ENCODE measurements at regions not wholly inside any gene's neighbourhood (a gene's known extent, or its start where the extent isn't known, plus 50 kb on each side); places are given as distances from the start of the nearest gene placed in this dataset.

DNA sequence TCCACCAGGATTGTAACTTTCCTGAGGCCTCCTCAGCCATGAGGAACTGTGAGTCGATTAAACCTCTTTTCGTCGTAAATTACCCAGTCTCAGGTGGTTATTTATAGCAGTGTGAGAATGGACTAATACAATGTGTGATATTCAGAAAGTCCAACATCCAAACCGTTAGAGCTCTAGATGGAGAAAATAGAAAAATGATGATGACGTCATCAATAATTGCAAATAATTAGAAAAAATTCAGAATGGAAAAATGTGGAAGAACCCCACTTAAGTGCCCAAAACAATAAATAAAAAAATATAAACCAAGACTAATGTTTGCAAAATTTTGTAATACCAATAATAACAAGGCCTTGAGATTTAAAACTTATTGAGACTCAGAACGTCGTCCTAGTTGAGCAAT lies 103.0 kb upstream of the PLPPR5 start:
- TF ChIP-seq, protein P1, sequence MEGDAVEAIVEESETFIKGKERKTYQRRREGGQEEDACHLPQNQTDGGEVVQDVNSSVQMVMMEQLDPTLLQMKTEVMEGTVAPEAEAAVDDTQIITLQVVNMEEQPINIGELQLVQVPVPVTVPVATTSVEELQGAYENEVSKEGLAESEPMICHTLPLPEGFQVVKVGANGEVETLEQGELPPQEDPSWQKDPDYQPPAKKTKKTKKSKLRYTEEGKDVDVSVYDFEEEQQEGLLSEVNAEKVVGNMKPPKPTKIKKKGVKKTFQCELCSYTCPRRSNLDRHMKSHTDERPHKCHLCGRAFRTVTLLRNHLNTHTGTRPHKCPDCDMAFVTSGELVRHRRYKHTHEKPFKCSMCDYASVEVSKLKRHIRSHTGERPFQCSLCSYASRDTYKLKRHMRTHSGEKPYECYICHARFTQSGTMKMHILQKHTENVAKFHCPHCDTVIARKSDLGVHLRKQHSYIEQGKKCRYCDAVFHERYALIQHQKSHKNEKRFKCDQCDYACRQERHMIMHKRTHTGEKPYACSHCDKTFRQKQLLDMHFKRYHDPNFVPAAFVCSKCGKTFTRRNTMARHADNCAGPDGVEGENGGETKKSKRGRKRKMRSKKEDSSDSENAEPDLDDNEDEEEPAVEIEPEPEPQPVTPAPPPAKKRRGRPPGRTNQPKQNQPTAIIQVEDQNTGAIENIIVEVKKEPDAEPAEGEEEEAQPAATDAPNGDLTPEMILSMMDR (IDR thresholded peaks at IDR 0.05) = no peak
- TF ChIP-seq POLR2A (IDR thresholded peaks at IDR 0.05) = no peak

Measured in sigmoid colon (tissue), 3 donors.